Stimulated activated CD4-positive, alpha-beta T cell treated with anti-CD3 and anti-CD28 coated beads, Interleukin-12 subunit alpha, Interleukin-12 subunit beta, amount 100 ng/mL, for 48 hours (primary cell): ENCODE measurements at regions not wholly inside any gene's neighbourhood (a gene's known extent, or its start where the extent isn't known, plus 50 kb on each side); places are given as distances from the start of the nearest gene placed in this dataset.

ENCODE experiments used
- DNase-seq, 3 donors: peaks; one replicate each; pipeline ENCODE4 v3.0.0-alpha.2; 2020; ENCODE audit warnings: low read depth in 2 of 3, low spot score in 1 of 3

DNA sequence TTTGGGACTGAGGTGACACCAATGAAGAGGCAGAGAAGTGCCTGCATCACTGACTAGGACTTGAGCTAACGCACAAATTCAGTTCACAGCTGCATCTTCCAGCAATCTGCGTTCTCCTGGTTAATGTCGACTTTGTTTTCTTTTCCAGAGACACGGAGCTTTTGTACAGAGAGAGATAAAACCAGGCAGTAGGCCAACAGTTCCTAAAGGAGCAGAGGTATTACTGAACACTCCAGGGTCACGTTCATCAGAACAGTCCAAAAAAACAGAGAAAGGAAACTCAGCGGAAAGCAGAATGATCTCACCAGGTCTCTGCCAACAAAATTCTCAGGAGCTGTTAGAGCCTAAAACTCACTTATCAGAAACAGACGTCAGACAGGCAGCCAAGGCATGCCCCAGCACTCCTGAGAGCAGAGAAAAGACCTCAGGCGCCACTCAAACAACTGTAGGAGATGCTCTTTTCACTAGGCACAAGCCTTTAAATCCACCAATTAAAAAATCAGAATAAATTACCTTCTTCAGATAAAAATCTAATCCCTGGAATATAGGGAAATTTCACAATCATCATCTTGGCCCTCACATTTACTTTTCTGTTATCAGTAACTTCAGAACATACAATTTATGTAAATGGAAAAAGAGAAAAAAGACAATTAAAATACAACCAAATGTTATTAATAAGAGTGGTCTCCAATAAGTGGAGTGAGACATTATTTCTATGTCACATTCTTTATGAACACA is 95.9 kb upstream of the SPTBN1 start:
- no peak for DNase-seq

DNA sequence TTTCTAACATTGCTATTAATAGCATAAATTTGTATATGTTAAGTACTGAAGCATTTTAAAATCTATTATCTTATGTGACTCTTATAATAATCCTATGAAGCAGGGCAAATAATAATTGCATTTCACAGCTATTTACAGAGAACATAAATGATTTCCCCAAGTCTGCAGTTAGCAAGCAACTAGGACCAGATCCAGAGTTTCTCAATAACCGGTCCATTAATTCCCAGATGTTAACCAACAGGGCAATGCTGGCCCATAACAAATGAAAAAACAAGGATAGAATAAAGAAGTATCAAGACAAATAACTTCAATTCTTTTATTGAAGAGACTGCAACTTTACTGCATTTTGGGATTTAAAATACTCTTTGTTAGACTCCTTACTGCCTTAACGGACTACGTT is 91.7 kb upstream of the SPTBN1 start:
- DNase-seq, result no peak

DNA sequence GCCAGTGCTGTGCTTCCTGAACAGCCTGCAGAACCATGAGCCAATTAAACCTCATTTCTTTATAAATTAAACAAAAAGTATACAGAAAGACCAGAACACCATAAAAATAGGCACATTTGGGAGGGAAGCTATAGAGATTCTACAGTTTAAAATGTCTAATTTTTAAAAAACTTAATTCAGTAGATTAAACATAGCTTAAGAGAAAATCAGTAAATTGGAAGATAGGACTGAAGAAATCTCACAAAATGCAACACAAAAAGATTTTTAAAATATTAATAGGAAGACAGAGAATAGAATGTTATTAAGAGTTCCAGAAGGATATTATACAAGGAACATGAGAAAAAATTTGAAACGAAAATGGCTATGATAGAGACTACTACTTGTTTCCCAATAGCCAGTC is 90.5 kb upstream of the SPTBN1 start:
- DNase-seq, result no peak

DNA sequence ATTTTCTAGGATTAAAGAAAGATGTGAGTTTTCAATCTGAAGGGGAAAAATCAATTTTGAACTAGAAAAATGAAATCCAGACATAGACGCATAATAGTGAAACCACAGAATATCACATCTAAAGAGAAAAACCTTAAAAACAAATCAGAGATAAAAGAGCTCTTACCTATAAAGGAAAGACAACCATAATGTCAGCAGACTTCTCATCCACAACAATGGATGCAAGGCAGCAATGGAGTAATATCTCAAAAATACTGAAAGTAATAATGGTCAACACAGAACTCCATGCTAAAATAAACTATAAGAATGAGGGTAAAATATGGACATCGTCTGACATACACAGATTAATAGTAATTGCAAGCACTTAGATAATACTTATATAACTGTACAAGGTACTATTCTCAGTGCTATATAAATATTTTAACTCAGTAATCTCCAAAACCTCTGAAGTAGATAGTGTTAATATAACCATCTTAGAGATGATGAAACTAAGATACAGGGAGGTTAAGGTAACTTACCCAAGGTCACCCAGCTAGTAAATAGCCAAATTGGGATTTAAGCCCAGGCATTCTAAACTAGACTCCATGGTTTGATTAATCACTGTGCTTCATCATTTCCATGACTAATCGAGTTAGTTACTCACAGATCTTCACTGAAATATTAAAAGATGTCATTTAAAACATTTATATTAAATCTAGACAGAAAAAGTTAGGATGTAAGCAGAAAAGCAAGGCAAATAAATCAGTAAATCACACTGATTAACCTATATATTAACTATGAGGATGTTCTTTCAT is 89.4 kb upstream of the SPTBN1 start:
- no peak for DNase-seq

DNA sequence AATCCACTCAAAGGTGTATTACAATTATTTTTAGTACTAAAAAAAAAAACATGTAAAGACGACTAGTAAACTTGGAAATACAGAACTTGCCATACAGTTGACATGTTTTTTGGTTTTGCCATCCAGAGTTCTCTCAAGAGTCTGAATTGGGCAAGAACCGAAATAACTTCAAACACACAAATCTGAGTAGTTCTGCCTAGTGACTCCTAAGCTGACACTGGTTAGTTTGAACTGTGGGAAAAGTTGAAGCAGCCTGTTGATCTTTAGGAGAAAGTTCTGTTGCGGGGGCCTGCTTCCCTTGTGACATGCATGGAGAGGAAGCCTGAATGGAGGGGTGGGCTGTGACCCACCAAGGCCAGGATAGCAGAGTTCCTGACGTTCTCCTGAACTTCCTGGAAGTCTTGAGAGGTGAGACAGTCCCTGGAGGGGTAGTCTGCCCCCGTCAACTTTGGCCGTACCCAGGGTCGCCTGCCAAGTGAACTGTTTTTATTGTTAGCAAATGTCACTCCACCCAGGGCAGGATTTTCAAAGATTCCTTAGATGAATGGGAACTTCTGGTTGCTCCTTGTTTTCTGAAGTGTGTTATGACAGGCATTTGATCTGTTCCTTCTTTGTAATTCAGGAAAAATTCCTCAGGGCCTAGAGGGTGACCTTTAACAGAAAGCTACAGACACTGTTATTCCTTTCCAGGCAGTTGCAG is 85.6 kb upstream of the SPTBN1 start:
- no peak for DNase-seq

DNA sequence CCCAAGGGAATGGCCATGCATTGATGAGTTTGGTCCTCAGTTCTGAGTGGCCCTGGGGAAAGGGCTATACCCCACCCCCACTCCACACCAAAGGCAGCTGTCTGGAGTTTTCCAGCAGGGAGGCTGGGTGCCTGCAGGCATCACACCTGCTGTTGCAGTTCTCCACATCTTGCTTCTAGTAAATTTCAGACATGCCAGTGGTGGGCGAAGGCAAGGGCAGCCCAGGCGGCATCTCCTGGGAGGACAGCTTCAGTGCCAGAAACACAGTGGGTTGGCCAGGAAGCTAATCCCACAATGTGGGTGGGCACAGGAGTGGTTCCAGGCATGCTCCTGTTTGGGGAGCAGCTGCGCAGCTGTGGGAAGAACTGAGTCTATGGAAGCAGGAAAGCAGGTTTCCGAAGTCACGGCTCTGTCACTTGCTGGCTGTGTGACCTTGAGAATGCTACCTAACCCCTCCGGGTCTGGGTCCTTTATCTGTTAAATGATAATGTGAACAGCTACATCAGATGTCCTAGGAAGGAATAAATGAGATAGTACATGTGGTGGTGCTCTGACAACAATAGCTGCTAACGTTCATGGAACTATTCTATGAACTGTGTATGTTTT is 84.6 kb upstream of the SPTBN1 start:
- no peak for DNase-seq

DNA sequence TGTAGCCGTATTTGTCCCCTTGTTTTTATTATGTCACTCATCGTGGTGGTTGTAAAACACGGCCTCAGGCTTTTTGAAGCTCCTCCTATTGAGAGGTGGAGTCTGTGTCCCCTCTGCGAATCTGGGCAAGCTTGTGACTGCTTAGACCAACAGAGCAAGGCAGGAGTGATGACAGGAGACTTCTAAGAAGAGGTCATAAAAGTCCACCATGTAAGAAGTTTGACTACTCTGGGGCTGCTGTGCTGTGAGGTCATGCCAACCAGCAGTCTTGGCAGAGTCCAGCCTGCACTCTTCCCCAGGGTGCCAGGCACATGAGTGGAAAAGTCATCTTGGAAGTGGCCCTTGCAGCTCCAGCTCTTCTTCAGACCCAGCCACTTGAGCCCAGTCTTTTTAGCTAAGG is 83.8 kb upstream of the SPTBN1 start:
- DNase-seq, result no peak

DNA sequence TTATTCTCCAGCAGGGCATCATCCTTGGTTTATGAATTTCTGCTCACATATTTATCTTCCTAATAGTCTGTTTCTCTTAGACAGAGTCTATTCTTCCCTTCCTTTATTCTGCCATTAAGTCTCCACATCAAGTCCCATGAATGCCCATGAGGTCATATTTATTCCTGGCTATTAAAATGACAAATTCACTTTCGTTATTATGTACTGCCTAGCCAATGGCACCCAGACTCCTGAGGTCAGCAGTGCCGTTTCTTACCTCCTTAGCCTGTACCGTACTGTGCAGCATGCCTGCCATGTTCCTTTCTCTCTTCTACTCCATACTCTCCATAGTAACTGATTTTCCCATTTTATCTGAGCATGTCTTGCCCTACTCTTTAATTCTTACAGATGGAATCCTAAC is 82.3 kb upstream of the SPTBN1 start:
- DNase-seq, result no peak

DNA sequence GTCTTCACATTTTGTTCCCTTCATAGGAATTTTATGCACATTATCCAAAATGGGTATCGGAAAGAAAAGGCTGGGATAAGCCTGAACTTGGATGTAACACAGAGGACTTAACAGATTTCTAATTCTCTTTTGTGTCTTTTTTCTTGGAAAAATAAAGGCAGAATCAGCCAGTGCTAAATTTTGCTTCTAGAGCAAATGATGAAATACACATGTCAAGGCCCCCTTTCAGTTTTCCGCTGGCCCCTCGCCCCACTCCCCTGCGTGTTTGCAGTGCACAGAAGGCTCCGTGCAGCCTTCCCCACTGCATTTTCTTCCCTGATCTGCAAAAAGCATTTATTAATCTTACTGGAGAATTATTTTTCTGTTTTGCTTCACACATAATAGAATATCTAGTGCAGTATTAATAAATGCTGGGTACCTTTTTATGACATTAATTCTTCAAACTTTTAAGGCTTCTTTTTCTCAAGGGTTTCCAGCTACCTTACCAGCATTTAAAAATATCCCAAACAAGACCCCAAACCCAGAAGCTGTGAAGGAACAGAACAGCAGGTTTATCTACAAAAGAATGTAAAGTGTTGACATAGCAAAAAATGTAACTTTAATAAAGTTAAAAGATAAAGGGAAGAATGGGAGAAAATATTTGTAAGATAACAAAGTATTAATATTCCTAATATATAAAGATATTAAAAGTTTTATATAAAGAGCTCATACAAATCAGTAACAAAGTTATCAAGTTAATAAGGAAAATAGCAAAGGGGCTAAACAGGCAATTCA is 81.3 kb upstream of the SPTBN1 start:
- DNase-seq, result no peak

DNA sequence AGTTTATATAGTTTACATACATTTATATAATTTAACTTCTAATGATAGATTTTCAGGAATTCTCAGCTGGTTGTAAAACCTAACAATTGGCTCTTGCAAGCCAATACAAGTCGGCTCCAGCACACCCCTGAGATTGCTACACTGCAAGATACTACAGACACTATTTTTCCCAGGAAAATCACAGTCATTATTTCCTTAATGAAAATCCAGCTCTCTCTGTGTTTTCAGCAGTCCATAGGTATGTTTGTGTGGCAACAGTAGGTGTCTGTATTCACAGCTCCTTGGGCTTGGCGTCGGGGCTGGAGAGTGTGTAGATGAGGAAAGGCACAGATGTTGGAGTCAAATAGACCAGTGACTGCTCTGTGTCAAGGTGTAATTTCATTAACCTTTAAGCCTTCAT is 78.7 kb upstream of the SPTBN1 start:
- DNase-seq, result no peak

DNA sequence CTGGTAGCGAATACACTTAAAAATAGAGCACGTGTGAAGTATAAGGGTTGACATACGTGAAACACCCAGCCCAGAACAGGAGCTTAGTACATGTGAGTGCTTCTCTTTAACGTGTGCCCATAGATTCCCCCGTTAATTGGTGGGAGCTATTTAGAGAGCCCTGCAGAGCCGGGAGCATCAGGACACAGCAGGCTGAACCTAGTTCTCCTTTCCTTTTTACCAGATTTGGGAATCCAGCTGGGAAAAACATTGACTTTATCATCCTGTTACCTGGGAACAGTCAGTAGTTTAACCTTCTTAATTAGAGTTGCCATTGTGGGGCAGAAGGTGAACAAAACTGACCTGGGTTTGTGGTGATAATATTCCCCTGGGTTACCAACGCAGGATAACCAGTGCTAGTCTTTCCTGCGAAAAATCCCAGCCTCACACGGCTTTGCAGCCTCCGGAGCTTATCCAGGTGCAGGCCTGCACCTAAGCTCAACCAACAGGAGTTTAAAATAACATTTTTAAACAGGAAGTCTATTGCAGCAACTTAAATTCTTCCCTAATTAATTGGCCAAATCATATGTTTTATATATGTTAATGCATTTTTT is 78.1 kb upstream of the SPTBN1 start:
- no peak for DNase-seq

DNA sequence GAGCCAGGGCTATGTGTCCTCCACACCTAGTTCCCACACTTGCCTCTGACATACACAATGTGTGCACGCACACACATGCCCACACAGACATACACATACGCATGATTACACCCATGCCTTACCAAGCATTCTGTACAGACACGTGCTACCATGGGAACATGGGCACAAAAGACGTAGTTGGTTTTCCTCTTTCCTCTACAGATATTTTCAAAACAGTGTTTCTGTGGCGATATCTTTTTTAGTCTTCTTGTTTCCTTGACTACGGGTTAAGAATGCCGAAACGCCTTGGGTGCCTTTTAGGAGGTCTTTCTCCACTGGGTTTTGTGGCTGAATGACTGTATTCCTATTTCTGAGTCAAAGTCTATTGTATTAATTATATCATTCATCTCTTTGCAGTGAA is 75.5 kb upstream of the SPTBN1 start:
- no peak for DNase-seq

DNA sequence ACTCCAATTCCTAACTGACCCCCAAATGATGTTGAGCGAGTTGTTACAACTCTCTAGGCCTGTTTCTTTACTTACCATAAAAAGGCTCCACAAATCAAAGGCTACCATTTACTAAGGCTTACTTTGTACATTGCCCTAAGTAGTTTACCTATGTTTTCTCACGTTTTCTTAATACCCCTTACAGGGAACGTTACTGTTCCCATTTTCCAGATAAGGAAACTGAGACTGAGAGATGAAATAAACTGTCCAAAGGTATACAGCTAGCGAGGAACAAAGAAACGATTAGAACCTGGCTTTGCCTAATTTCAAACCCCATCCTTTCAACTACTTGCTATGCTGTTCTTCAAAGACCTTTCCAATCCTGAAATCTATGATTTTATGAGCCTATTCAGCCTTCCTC is 74.8 kb upstream of the SPTBN1 start:
- DNase-seq, result no peak

DNA sequence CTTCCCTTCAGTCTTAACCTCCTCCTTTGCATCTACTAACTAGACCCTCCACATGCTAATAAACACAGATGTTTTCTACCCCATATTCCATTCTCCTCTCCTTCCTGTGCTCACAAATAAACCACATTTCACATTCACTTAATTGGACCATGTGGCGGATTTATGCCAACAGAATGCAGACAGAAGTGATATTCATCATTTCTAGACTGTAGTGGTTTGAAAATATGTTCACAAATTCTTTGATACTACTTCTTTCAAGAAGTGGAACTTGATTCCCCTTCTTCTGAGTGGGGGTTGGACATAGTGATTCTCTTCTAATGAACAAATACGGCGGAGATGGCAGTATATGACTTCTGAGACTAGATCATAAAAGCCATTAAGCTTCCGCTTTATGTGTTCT is 73.5 kb upstream of the SPTBN1 start:
- no peak for DNase-seq

DNA sequence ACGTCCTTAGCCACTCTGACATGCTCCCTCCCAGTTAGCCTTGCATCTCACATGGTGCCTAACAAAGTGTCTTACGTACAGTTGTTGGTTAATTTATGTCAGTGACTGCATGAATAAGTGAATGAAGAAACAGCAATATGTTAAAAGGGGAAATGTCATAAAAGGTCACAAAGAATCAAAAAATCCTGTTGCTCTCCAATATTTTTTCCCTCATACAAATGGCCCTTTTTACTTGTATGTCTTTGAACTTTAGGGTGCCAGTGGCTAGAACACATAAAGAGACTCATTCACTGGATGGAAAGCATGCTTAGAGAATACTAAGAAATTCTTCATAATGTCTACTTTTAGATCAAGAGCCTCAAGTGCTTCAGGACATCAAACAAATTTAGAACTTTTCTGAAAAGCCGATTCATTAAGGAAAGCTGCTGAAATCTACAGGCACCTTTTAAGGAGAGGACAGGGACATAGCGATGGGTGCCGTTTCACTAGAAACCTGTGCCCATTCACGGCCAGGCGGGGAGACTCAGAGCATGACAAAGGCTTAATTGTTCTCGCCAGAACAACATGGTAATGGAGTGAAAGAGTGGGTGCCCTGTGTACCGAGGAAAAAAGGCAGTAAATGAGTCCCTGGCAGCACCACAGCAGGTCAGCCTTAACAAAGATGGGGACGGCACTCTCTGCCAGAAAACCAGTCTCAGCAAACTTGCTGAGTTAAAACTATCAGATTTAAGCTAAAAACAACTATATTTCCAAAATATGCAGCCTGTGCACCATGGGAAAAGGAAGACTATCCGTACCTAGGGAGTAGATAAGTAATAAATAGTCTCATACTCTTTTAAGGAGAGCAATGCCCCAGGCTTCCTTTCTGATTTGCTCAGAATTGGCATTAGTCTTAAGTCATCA is 71.6 kb upstream of the SPTBN1 start:
- DNase-seq, result no peak

DNA sequence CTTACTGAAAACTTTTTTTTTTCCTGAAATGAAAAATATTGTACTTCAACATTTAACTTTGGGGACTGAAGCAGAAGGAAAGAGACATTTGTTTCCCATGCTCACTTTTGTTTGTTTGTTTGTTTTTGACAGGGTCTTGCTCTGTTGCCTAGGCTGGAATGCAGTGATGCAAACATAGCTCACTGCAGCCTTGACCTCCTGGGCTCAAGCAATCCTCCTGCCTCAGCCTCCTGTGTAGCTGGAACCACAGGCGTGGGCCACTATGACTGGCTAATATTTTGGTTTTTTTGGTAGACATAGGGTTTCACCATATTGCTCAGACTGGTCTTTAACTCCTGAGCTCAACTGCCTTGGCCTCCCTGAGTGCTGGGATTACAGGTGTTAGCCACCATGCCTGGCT is 70.9 kb upstream of the SPTBN1 start:
- DNase-seq, result no peak

DNA sequence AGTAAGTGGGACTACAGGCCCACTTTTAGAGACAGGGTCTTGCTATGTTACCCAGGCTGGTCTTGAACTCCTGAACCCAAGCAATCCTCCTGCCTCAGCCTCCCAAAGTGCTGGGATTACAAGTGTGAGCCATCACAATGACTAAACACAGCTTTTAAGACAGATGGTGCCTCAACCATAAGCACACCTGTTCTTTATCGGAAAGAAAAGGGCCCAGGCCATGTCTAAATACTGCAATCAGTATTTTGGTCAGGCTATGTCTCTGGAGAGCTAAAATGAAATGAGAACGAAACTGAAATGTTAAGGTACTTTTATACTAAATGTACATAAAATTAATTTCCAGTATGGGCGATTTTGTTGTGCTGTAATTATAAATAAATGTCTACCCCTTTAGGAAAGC is 69.5 kb upstream of the SPTBN1 start:
- DNase-seq, result no peak

DNA sequence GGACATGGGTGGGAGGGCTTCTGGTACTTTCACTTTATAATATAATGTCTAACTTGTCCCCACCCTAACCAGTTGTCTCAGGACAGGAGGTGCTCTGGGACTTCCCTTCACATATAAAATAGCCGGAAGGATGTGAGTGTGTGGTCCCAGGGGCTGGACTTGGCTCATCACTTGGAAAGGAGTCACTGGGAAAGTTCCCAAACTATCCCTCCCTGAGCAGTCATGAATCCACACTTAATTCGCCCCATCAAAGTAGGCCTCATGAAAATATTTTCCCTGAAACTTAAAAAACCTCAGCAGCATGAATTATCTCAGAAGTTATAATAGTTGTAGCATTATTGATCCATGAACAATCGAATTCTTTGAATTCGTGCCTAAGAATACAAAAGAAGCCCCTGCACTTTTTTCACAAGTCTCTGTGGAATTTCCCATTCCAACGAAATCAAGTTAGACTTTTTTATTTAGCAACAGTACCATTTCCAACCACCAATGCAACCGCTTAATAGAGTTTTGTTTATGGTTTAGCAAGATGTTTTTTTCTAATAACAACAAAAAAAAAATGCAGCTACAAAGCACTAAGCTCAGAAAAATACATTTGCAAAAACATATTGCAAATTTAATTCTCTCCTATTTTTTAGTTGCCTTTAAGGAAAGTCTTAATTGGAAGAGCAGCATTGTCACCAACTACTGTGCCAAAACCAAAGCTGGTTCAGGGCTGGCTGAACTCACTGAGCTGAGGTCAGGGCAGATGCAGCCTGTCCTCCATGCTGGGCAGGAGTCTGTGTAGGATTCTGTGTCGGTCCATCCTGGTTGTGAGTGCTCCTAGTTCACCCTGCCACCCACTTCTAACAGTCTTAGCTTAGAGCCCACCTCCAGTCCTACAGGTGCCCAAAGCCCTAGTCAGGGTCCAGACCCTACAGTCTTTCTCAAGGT is 68.8 kb upstream of the SPTBN1 start:
- no peak for DNase-seq

DNA sequence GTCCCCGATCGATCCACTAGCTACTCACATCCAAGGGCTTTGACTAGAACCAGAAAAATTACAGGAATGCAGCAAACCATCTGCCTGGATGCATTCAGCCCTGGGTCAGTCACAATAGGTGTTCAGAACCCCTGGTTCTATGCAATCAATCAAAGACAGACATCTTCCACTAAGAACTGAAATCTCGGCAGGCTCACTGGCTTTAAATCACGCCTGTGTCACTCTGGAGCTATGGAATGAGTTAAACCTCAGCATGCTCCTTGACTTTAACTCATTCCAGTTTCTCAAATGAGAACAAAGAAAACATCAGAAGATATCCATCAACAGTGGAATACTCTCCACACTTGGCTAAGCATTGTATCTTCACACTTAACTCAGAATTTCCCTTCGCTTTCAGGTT is 68.1 kb upstream of the SPTBN1 start:
- DNase-seq, result no peak
